Kidney (tissue), 13 donors: ENCODE measurements at regions not wholly inside any gene's neighbourhood (a gene's known extent, or its start where the extent isn't known, plus 50 kb on each side); places are given as distances from the start of the nearest gene placed in this dataset.
A peak's percentile ranks its signal among the peaks of the same experiment; 100 is the strongest.

ENCODE experiments used
- DNase-seq, 5 donors: peaks; one replicate each; pipeline ENCODE4 v3.0.0-alpha.2; 2013 to 2020
- FAIRE-seq: peaks from 2 replicates; lab custom pipeline; 2012; peaks lifted over from hg19 to GRCh38; lab: Jason Lieb, UNC
- H3K27ac ChIP-seq, 2 donors: one replicate each; pipeline ENCODE4 v1.7.0; 2013; ENCODE audit warnings: low read depth in 2 of 2, low read length in 2 of 2, inconsistent platforms in 1 of 2
- H3K27me3 ChIP-seq: one replicate; pipeline ENCODE4 v1.7.1; 2013; ENCODE audit warnings: low read length, inconsistent platforms; ENCODE audit not compliant: control insufficient read depth, insufficient read depth
- H3K36me3 ChIP-seq, 3 donors: one replicate each; pipeline versions ENCODE4 v1.7.0 to v1.7.1; 2013; ENCODE audit warnings: low read length in 3 of 3, control low read depth in 1 of 3, inconsistent platforms in 1 of 3; ENCODE audit not compliant: insufficient read depth in 3 of 3, control insufficient read depth in 2 of 3
- H3K4me1 ChIP-seq, 3 donors: one replicate each; pipeline versions ENCODE4 v1.7.0 to v1.7.1; 2013; ENCODE audit warnings: low read length in 3 of 3, inconsistent platforms in 1 of 3, low read depth in 1 of 3; ENCODE audit not compliant: control insufficient read depth in 2 of 3, insufficient read depth in 2 of 3
- H3K4me3 ChIP-seq, 3 donors: one replicate each; pipeline versions ENCODE4 v1.7.0 to v1.8.1; 2013; ENCODE audit warnings: low read length in 3 of 3, control low read depth in 1 of 3, inconsistent platforms in 1 of 3
- H3K9ac ChIP-seq, 3 donors: one replicate each; pipeline versions ENCODE4 v1.7.0 to v1.7.1; 2013; ENCODE audit warnings: low read length in 3 of 3, control low read depth in 1 of 3, inconsistent platforms in 1 of 3
- H3K9me3 ChIP-seq, 3 donors: one replicate each; pipeline versions ENCODE4 v1.7.0 to v1.7.1; 2013; ENCODE audit warnings: low read length in 3 of 3, control low read depth in 1 of 3, inconsistent platforms in 1 of 3; ENCODE audit not compliant: control insufficient read depth in 2 of 3, insufficient read depth in 1 of 3
- CTCF ChIP-seq: IDR thresholded peaks from 3 replicates; pipeline ENCODE4 v1.5.1; 2012; ENCODE audit warnings: mild to moderate bottlenecking, moderate library complexity, borderline replicate concordance; ENCODE audit not compliant: insufficient read depth; ENCODE audit errors: extremely low read depth
- intact Hi-C: fragments of 100-400 bp; cut with DNase I; formaldehyde crosslinking; loops from one replicate; pipeline ENCODE4 v1.11.1; 2022
- donor health status: control.
- donor health status: control.
- donor health status: control.
- donor health status: control.
- donor health status: control.
- donor health status: DM: yes; HTN: yes; CAD: no.
- donor health status: Normal renal cell carcinoma (clear cell type).

DNA sequence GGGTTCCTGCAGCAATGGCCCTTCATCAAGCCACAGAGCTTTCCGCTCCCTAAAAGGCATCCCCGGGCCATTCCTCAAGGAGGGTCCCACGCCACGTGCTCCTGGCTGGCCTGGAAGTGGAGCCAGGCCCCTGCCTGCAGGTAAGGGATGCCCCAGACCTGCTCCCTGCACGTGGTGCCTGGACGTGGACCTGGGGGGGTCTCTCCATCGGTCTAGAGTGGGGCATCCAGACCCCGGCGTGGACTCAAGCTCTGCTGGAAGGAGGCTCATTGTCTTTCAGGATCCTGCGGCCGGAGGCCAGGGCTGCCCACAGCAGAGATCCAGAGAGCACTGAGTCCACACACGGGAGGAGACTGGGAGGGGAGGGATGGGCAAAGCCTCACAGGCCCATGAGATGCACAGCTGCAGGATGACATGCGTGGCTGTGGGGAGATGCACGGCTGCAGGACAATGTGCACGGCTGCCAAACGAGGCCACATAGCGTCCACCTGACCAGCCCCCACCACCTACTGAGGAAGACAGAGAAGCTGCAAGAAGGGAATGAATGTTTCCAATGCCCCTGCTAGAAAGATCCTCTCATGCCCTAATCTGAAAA lies 236.7 kb downstream of the BRD1 start:
- DNase-seq (peak in 1 of 5 donors; percentile 52), FAIRE-seq (no peak)
- Histone ChIP-seq H3K36me3 (no peaks in the 10 kb centered on the region), H3K4me3 (no peak overlapping the region), H3K27me3 (no peaks in the 10 kb centered on the region), H3K27ac (no peak overlapping the region), H3K4me1 (no peaks in the 10 kb centered on the region), H3K9me3 (peaks cover 3 to 4% (median 4%) of the 10 kb centered on the region in 3 donors), H3K9ac (no peak overlapping the region)
- intact Hi-C loops = no loop called here
- TF ChIP-seq CTCF = no peak

GRCh38 chr22:49590381-49590780 lies 237.3 kb downstream of the BRD1 start:
- DNase-seq (peak in 1 of 5 donors; percentile 37), FAIRE-seq (no peak)
- Histone ChIP-seq H3K27ac (no peak overlapping the region), H3K4me1 (no peaks in the 10 kb centered on the region), H3K27me3 (no peaks in the 10 kb centered on the region), H3K9ac (no peak overlapping the region), H3K9me3 (peaks cover 1 to 3% (median 2%) of the 10 kb centered on the region in 3 donors), H3K4me3 (no peak overlapping the region), H3K36me3 (no peaks in the 10 kb centered on the region)
- intact Hi-C loops = no loop called here
- TF ChIP-seq CTCF = no peak

GRCh38 chr22:49589811-49590210 lies 237.9 kb downstream of the BRD1 start:
- no peaks in the 10 kb centered on the region for H3K36me3 ChIP-seq
- peaks cover 0 to 3% (median 0%) of the 10 kb centered on the region in 3 donors for H3K9me3 ChIP-seq
- TF ChIP-seq CTCF = no peak
- FAIRE-seq = no peak
- no peaks in the 10 kb centered on the region for H3K27me3 ChIP-seq
- no peaks in the 10 kb centered on the region for H3K4me1 ChIP-seq
- no peak overlapping the region for H3K4me3 ChIP-seq
- peak in 1 of 5 donors; percentile 50 for DNase-seq
- intact Hi-C loops = no loop called here
- H3K9ac ChIP-seq = no peak overlapping the region
- no peak overlapping the region for H3K27ac ChIP-seq

- FAIRE-seq = no peak
- no peaks in the 10 kb centered on the region for H3K9me3 ChIP-seq
- DNase-seq = peak in 1 of 5 donors; percentile 18
- H3K27ac ChIP-seq = no peak overlapping the region
- no peaks in the 10 kb centered on the region for H3K36me3 ChIP-seq
- H3K4me1 ChIP-seq = no peaks in the 10 kb centered on the region
- no peak for TF ChIP-seq CTCF
- H3K27me3 ChIP-seq = no peaks in the 10 kb centered on the region
- intact Hi-C loops = no loop called here
- no peak overlapping the region for H3K4me3 ChIP-seq
- H3K9ac ChIP-seq = no peak overlapping the region
These were observed 238.4 kb downstream of the BRD1 start for GRCh38 chr22:49589301-49589700.
